Common myeloid progenitor, CD34-positive (primary cell): ENCODE measurements at regions not wholly inside any gene's neighbourhood (a gene's known extent, or its start where the extent isn't known, plus 50 kb on each side); places are given as distances from the start of the nearest gene placed in this dataset.

ENCODE experiments used
- CTCF ChIA-PET: fragments of 350-600 bp; sonication (Branson Sonifier 250); formaldehyde crosslinking; loops from one replicate; lab custom pipeline; 2021; ENCODE audit warnings: antibody characterized with exemption; lab: Charles Lee
- POLR2A ChIA-PET: fragments of 350-600 bp; sonication (Branson Sonifier 250); formaldehyde crosslinking; loops from one replicate; lab custom pipeline; 2021; ENCODE audit warnings: antibody characterized with exemption; lab: Charles Lee
- DNase-seq, 3 donors: peaks; one replicate each; pipeline versions ENCODE4 v3.0.0 to v3.0.0-alpha.2; 2013
- H3K27ac ChIP-seq, 2 experiments: 1 replicate in 1 of 2; 2 replicates in 1 of 2; pipeline ENCODE4 v1.7.0; 2013; ENCODE audit warnings: inconsistent platforms in 2 of 2, low read length in 2 of 2, mild to moderate bottlenecking in 2 of 2, low read depth in 1 of 2, moderate library complexity in 1 of 2; ENCODE audit not compliant: severe bottlenecking in 2 of 2, insufficient read depth in 1 of 2, poor library complexity in 1 of 2
- H3K27me3 ChIP-seq, 5 experiments: replicated peaks in 2 of 5; 1 replicate in 3 of 5; 2 replicates in 2 of 5; pipeline versions ENCODE4 v1.6.1 to v1.7.0; 2013; ENCODE audit warnings: low read length in 4 of 5, mild to moderate bottlenecking in 2 of 5, moderate library complexity in 2 of 5, inconsistent platforms in 1 of 5; ENCODE audit not compliant: insufficient read depth in 5 of 5, control insufficient read depth in 4 of 5
- H3K36me3 ChIP-seq, 4 experiments: 1 replicate in 2 of 4; 2 replicates in 2 of 4; pipeline versions ENCODE4 v1.6.1 to v1.7.0; 2013; ENCODE audit warnings: low read length in 3 of 4, control low read depth in 1 of 4, mild to moderate bottlenecking in 1 of 4; ENCODE audit not compliant: control insufficient read depth in 4 of 4, insufficient read depth in 4 of 4
- H3K4me1 ChIP-seq, 4 experiments: 1 replicate in 3 of 4; 2 replicates in 1 of 4; pipeline versions ENCODE4 v1.6.1 to v1.7.1; 2013; ENCODE audit warnings: low read length in 3 of 4, mild to moderate bottlenecking in 3 of 4, control low read depth in 1 of 4, inconsistent platforms in 1 of 4, moderate library complexity in 1 of 4; ENCODE audit not compliant: control insufficient read depth in 4 of 4, insufficient read depth in 4 of 4; ENCODE audit errors: control extremely low read depth in 1 of 4
- H3K4me3 ChIP-seq, 7 experiments: 1 replicate in 4 of 7; 2 replicates in 3 of 7; pipeline versions ENCODE4 v1.5.1 to v1.7.0; 2013; ENCODE audit warnings: mild to moderate bottlenecking in 7 of 7, low read length in 6 of 7, moderate library complexity in 6 of 7, inconsistent platforms in 2 of 7, low read depth in 2 of 7, control low read depth in 1 of 7; ENCODE audit not compliant: insufficient read depth in 4 of 7, control insufficient read depth in 1 of 7; ENCODE audit errors: extremely low read depth in 1 of 7
- H3K9me3 ChIP-seq, 5 experiments: 1 replicate in 4 of 5; 2 replicates in 1 of 5; pipeline versions ENCODE4 v1.6.1 to v1.7.1; 2013; ENCODE audit warnings: low read length in 4 of 5, mild to moderate bottlenecking in 2 of 5, inconsistent platforms in 1 of 5, low read depth in 1 of 5, moderate library complexity in 1 of 5; ENCODE audit not compliant: control insufficient read depth in 4 of 5, insufficient read depth in 2 of 5; ENCODE audit errors: control extremely low read depth in 1 of 5
- WGBS: methylation state at CpG from one replicate; pipeline ENCODE4 v1.1.5; 2013; ENCODE audit not compliant: insufficient coverage; 5-methylcytosine and 5-hydroxymethylcytosine counted together

GRCh38 chr3:159934216-159934615, 54.4 kb upstream of the IL12A start:
- H3K4me1 ChIP-seq = peaks cover 0 to 10% (median 8%) of the 10 kb centered on the region in 4 experiments
- H3K27ac ChIP-seq = no peak overlapping the region
- peaks cover 0 to 19% (median 10%) of the 10 kb centered on the region in 5 experiments for H3K9me3 ChIP-seq
- H3K36me3 ChIP-seq = no peaks in the 10 kb centered on the region
- ChIA-PET POLR2A (no interaction called here), CTCF (interaction anchor here (1.2 to 13.5 kb wide), 4 partner anchors 10 to 72 kb away, joined by 4 to 192 read pairs (median 26); partner anchors contain the start of gene IL12A)
- no peaks in the 10 kb centered on the region for H3K27me3 ChIP-seq
- no peak overlapping the region for H3K4me3 ChIP-seq
- DNase-seq = no peak

GRCh38 chr3:159936541-159936940, 52.1 kb upstream of the IL12A start:
- no peak for DNase-seq
- peaks cover 4 to 6% (median 6%) of the 10 kb centered on the region in 4 experiments for H3K4me1 ChIP-seq
- H3K4me3 ChIP-seq = no peak overlapping the region
- CTCF ChIA-PET = interaction anchor here (0.8 kb wide), 2 partner anchors 51 to 68 kb away, joined by 3 to 5 read pairs; no protein-coding TSS in a partner anchor
- no peak overlapping the region for H3K27ac ChIP-seq
- peaks cover 0 to 19% (median 10%) of the 10 kb centered on the region in 5 experiments for H3K9me3 ChIP-seq
- POLR2A ChIA-PET = no interaction called here
- H3K36me3 ChIP-seq = no peaks in the 10 kb centered on the region
- H3K27me3 ChIP-seq = no peaks in the 10 kb centered on the region

GRCh38 chr3:159937561-159938166, 51.0 kb upstream of the IL12A start:
- Histone ChIP-seq H3K9me3 (peaks cover 0 to 19% (median 10%) of the 10 kb centered on the region in 5 experiments), H3K36me3 (no peaks in the 10 kb centered on the region), H3K4me1 (peaks cover 4 to 17% (median 14%) of the 10 kb centered on the region in 4 experiments), H3K4me3 (no peak overlapping the region), H3K27ac (no peak overlapping the region), H3K27me3 (no peaks in the 10 kb centered on the region)
- POLR2A ChIA-PET = no interaction called here
- WGBS = 100% methylated on average over 2 of the region's 4 CpGs
- CTCF ChIA-PET = interaction anchor here (0.6 to 1.0 kb wide), 2 partner anchors 53 to 69 kb away, joined by 3 to 4 read pairs; no protein-coding TSS in a partner anchor
- no peak for DNase-seq

- Histone ChIP-seq H3K27me3 (no peaks in the 10 kb centered on the region), H3K9me3 (peaks cover 0 to 12% (median 6%) of the 10 kb centered on the region in 5 experiments), H3K4me3 (no peak overlapping the region), H3K36me3 (no peaks in the 10 kb centered on the region), H3K4me1 (peaks cover 4 to 17% (median 14%) of the 10 kb centered on the region in 4 experiments), H3K27ac (no peak overlapping the region)
- DNase-seq = no peak
- CTCF ChIA-PET = interaction anchor here (1.0 kb wide), 1 partner anchor 52 kb away, joined by 4 read pairs; no protein-coding TSS in a partner anchor
- POLR2A ChIA-PET = no interaction called here
- WGBS = no CpG with 5 or more reads among the region's 2 CpGs
Measured at GRCh38 chr3:159938714-159939113, 49.9 kb upstream of the IL12A start.
